Caki2 (cell line): ENCODE measurements at regions not wholly inside any gene's neighbourhood (a gene's known extent, or its start where the extent isn't known, plus 50 kb on each side); places are given as distances from the start of the nearest gene placed in this dataset.

Experiments
- DNase-seq: peaks from one replicate; pipeline ENCODE4 v3.0.0-alpha.2; 2015; ENCODE audit warnings: low read depth
- in situ Hi-C: cut with HindIII; loops from 2 replicates; pipeline ENCODE4 v1.10.0; 2016; ENCODE audit warnings: low sequenced_read_pairs, low pct_unique_long_range_greater_than_20kb, mixed read lengths

- no peak for DNase-seq
- in situ Hi-C loops: no loop called here
Measured at GRCh38 chr4:35164063-35164462, 1080.3 kb downstream of the ARAP2 start.

GRCh38 chr4:35166466-35166865, 1077.8 kb downstream of the ARAP2 start:
- no peak for DNase-seq
- in situ Hi-C loops: no loop called here

GRCh38 chr4:35167385-35167784, 1076.9 kb downstream of the ARAP2 start:
- in situ Hi-C loops: no loop called here
- no peak for DNase-seq

- no peak for DNase-seq
- in situ Hi-C loops: no loop called here
Measured at GRCh38 chr4:35175487-35175886, 1068.8 kb downstream of the ARAP2 start.

- in situ Hi-C loops: no loop called here
- DNase-seq: no peak
Measured at GRCh38 chr4:35175894-35176293, 1068.4 kb downstream of the ARAP2 start.

- DNase-seq: no peak
- in situ Hi-C loops: no loop called here
Measured at GRCh38 chr4:35182451-35182850, 1061.9 kb downstream of the ARAP2 start.

- in situ Hi-C loops: no loop called here
- no peak for DNase-seq
Measured at GRCh38 chr4:35189988-35190613, 1054.2 kb downstream of the ARAP2 start.

GRCh38 chr4:35201403-35201802, 1042.9 kb downstream of the ARAP2 start:
- in situ Hi-C loops: no loop called here
- DNase-seq: no peak

GRCh38 chr4:35216636-35217035, 1027.7 kb downstream of the ARAP2 start:
- in situ Hi-C loops: no loop called here
- DNase-seq: no peak

- no peak for DNase-seq
- in situ Hi-C loops: no loop called here
Measured at GRCh38 chr4:35217331-35217730, 1027.0 kb downstream of the ARAP2 start.

GRCh38 chr4:35228313-35228712, 1016.0 kb downstream of the ARAP2 start:
- no peak for DNase-seq

GRCh38 chr4:35229021-35229420, 1015.3 kb downstream of the ARAP2 start:
- in situ Hi-C loops: no loop called here
- DNase-seq: no peak

More at GRCh38 chr4:35228313-35228712, 1016.0 kb downstream of the ARAP2 start:
- in situ Hi-C loops: no loop called here

- DNase-seq: no peak
- in situ Hi-C loops: no loop called here
Measured at GRCh38 chr4:35237924-35238323, 1006.4 kb downstream of the ARAP2 start.

- in situ Hi-C loops: no loop called here
- DNase-seq: no peak
Measured at GRCh38 chr4:35238793-35239192, 1005.5 kb downstream of the ARAP2 start.

GRCh38 chr4:35246493-35246892, 997.8 kb downstream of the ARAP2 start:
- in situ Hi-C loops: no loop called here

GRCh38 chr4:35247047-35247446, 997.3 kb downstream of the ARAP2 start:
- DNase-seq: no peak
- in situ Hi-C loops: no loop called here

More at GRCh38 chr4:35246493-35246892, 997.8 kb downstream of the ARAP2 start:
- DNase-seq: no peak

- DNase-seq: no peak
- in situ Hi-C loops: no loop called here
Measured at GRCh38 chr4:35250331-35250730, 994.0 kb downstream of the ARAP2 start.

- DNase-seq: no peak
- in situ Hi-C loops: no loop called here
Measured at GRCh38 chr4:35250761-35251160, 993.6 kb downstream of the ARAP2 start.

- in situ Hi-C loops: no loop called here
- DNase-seq: no peak
Measured at GRCh38 chr4:35252071-35252470, 992.2 kb downstream of the ARAP2 start.

- DNase-seq: no peak
- in situ Hi-C loops: no loop called here
Measured at GRCh38 chr4:35252866-35253265, 991.4 kb downstream of the ARAP2 start.

GRCh38 chr4:35253331-35253730, 991.0 kb downstream of the ARAP2 start:
- in situ Hi-C loops: no loop called here
- no peak for DNase-seq
